NCI-H1930 (cell line): ENCODE measurements at regions not wholly inside any gene's neighbourhood (a gene's known extent, or its start where the extent isn't known, plus 50 kb on each side); places are given as distances from the start of the nearest gene placed in this dataset.
"Not testable (repeated sequence)": the region's sequence is repeated elsewhere in the genome, so short reads cannot be mapped to it uniquely, and the experiment has no call there.

Experiments
- DNase-seq, 2 experiments: peaks; one replicate each; lab custom pipeline; 2025; lab: John Stamatoyannopoulos, UW

GRCh38 chr4:157779081-157779480, 393.7 kb downstream of the GASK1B start:
- no peak for DNase-seq

GRCh38 chr4:157776930-157777528, 395.8 kb downstream of the GASK1B start:
- peak; percentile 61 to 89 for DNase-seq

GRCh38 chr4:157775971-157776370, 396.9 kb downstream of the GASK1B start:
- DNase-seq = no peak

- no peak for DNase-seq
Measured at GRCh38 chr4:157772907-157773306, 399.9 kb downstream of the GASK1B start.

GRCh38 chr4:157768419-157768818, 404.4 kb downstream of the GASK1B start:
- DNase-seq = no peak

- no peak for DNase-seq
Measured at GRCh38 chr4:157763490-157763889, 409.3 kb downstream of the GASK1B start.

- DNase-seq = no peak
Measured at GRCh38 chr4:157754410-157754809, 418.4 kb downstream of the GASK1B start.

GRCh38 chr4:157751631-157752030, 421.2 kb downstream of the GASK1B start:
- DNase-seq = no peak

- DNase-seq = no peak
Measured at GRCh38 chr4:157741642-157742041, 431.2 kb downstream of the GASK1B start.

- no peak for DNase-seq
Measured at GRCh38 chr4:157739242-157739641, 433.6 kb downstream of the GASK1B start.

- no peak for DNase-seq
Measured at GRCh38 chr4:157728215-157728614, 444.6 kb downstream of the GASK1B start.

- DNase-seq = no peak
Measured at GRCh38 chr4:157727163-157727562, 445.7 kb downstream of the GASK1B start.

- DNase-seq = no peak
Measured at GRCh38 chr4:157722146-157722545, 450.7 kb downstream of the GASK1B start.

GRCh38 chr4:157713342-157713741, 459.5 kb downstream of the GASK1B start:
- no peak for DNase-seq

GRCh38 chr4:157706155-157706554, 466.7 kb downstream of the GASK1B start:
- DNase-seq = no peak

GRCh38 chr4:157702831-157703230, 470.0 kb downstream of the GASK1B start:
- no peak for DNase-seq

GRCh38 chr4:157701695-157701994, 471.2 kb downstream of the GASK1B start:
- DNase-seq = no peak

- no peak for DNase-seq
Measured at GRCh38 chr4:157700898-157701694, 471.7 kb downstream of the GASK1B start.

- DNase-seq = no peak
Measured at GRCh38 chr4:157689476-157689875, 468.9 kb downstream of the GRIA2 start.

GRCh38 chr4:157687971-157688370, 467.4 kb downstream of the GRIA2 start:
- no peak for DNase-seq

- DNase-seq = not testable (repeated sequence)
Measured at GRCh38 chr4:157679326-157679725, 458.8 kb downstream of the GRIA2 start.

GRCh38 chr4:157678478-157678877, 457.9 kb downstream of the GRIA2 start:
- DNase-seq = no peak

- no peak for DNase-seq
Measured at GRCh38 chr4:157674699-157675098, 454.2 kb downstream of the GRIA2 start.

- DNase-seq = no peak
Measured at GRCh38 chr4:157667836-157668235, 447.3 kb downstream of the GRIA2 start.
